IMR-90 (cell line): ENCODE measurements at regions not wholly inside any gene's neighbourhood (a gene's known extent, or its start where the extent isn't known, plus 50 kb on each side); places are given as distances from the start of the nearest gene placed in this dataset.

Experiments
- BHLHE40 ChIP-seq: fragments of 150-350 bp; IDR thresholded peaks from 2 replicates; pipeline ENCODE4 v1.6.1; 2016; ENCODE audit warnings: mild to moderate bottlenecking, low read depth, low read length
- CEBPB ChIP-seq: IDR thresholded peaks from 2 replicates; pipeline ENCODE4 v1.6.1; 2012; ENCODE audit warnings: low read depth, low read length, improper control_type of control experiment
- ELK1 ChIP-seq: fragments of 150-350 bp; IDR thresholded peaks from 2 replicates; pipeline ENCODE4 v1.6.1; 2016; ENCODE audit warnings: low read depth, mild to moderate bottlenecking, low read length, moderate library complexity, borderline replicate concordance
- FOS ChIP-seq: fragments of 150-350 bp; IDR thresholded peaks from 2 replicates; pipeline ENCODE4 v1.6.1; 2016; ENCODE audit warnings: low read depth, low read length
- MAFK ChIP-seq: IDR thresholded peaks from 2 replicates; pipeline ENCODE4 v1.6.1; 2012; ENCODE audit warnings: low read depth, low read length, improper control_type of control experiment
- MAZ ChIP-seq: IDR thresholded peaks from 2 replicates; pipeline ENCODE4 v1.6.1; 2012; ENCODE audit warnings: low read depth, mild to moderate bottlenecking, low read length, improper control_type of control experiment, moderate library complexity, borderline replicate concordance
- MXI1 ChIP-seq: IDR thresholded peaks from 2 replicates; pipeline ENCODE4 v1.6.1; 2012; ENCODE audit warnings: low read depth, mild to moderate bottlenecking, low read length, moderate library complexity, borderline replicate concordance
- NFE2L2 ChIP-seq: fragments of 150-350 bp; IDR thresholded peaks from 2 replicates; pipeline ENCODE4 v1.6.1; 2016; ENCODE audit warnings: low read depth, mild to moderate bottlenecking, low read length
- POLR2A ChIP-seq: IDR thresholded peaks from 2 replicates; pipeline ENCODE4 v1.6.1; 2012; ENCODE audit warnings: mild to moderate bottlenecking, low read depth, low read length
- RAD21 ChIP-seq: IDR thresholded peaks from 2 replicates; pipeline ENCODE4 v1.6.1; 2012; ENCODE audit warnings: low read length, improper control_type of control experiment
- RFX5 ChIP-seq: IDR thresholded peaks from 2 replicates; pipeline ENCODE4 v1.8.0; 2012; ENCODE audit warnings: low read depth, mild to moderate bottlenecking, low read length, moderate library complexity
- SMC3 ChIP-seq: fragments of 150-350 bp; IDR thresholded peaks from 2 replicates; pipeline ENCODE4 v1.6.1; 2016; ENCODE audit warnings: low read depth, mild to moderate bottlenecking, antibody characterized with exemption, low read length, moderate library complexity
- TF ChIP-seq, protein P1 (sequence below): conservative IDR thresholded peaks from 2 replicates; pipeline ENCODE4 v1.5.1; 2012; ENCODE audit warnings: mild to moderate bottlenecking, low read depth, low read length, improper control_type of control experiment
- TF ChIP-seq, protein P2 (sequence below): fragments of 150-350 bp; IDR thresholded peaks from 2 replicates; pipeline ENCODE4 v1.6.1; 2017; ENCODE audit warnings: mild to moderate bottlenecking, antibody characterized with exemption, low read length, low read depth

- TF ChIP-seq POLR2A, result no peak
- TF ChIP-seq, protein P1, sequence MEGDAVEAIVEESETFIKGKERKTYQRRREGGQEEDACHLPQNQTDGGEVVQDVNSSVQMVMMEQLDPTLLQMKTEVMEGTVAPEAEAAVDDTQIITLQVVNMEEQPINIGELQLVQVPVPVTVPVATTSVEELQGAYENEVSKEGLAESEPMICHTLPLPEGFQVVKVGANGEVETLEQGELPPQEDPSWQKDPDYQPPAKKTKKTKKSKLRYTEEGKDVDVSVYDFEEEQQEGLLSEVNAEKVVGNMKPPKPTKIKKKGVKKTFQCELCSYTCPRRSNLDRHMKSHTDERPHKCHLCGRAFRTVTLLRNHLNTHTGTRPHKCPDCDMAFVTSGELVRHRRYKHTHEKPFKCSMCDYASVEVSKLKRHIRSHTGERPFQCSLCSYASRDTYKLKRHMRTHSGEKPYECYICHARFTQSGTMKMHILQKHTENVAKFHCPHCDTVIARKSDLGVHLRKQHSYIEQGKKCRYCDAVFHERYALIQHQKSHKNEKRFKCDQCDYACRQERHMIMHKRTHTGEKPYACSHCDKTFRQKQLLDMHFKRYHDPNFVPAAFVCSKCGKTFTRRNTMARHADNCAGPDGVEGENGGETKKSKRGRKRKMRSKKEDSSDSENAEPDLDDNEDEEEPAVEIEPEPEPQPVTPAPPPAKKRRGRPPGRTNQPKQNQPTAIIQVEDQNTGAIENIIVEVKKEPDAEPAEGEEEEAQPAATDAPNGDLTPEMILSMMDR, result no peak
- TF ChIP-seq CEBPB, result no peak
- TF ChIP-seq NFE2L2, result no peak
- TF ChIP-seq MAZ, result no peak
- TF ChIP-seq, protein P2, sequence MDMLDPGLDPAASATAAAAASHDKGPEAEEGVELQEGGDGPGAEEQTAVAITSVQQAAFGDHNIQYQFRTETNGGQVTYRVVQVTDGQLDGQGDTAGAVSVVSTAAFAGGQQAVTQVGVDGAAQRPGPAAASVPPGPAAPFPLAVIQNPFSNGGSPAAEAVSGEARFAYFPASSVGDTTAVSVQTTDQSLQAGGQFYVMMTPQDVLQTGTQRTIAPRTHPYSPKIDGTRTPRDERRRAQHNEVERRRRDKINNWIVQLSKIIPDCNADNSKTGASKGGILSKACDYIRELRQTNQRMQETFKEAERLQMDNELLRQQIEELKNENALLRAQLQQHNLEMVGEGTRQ, result no peak
- no peak for TF ChIP-seq RFX5
- TF ChIP-seq SMC3, result no peak
- no peak for TF ChIP-seq MXI1
- no peak for TF ChIP-seq RAD21
- no peak for TF ChIP-seq BHLHE40
- TF ChIP-seq ELK1, result no peak
- no peak for TF ChIP-seq FOS
- TF ChIP-seq MAFK, result no peak
These were observed 444.0 kb downstream of the NPHP4 start for GRCh38 chr1:5548266-5548665.
